ENCODE measurements at regions not wholly inside any gene's neighbourhood (a gene's known extent, or its start where the extent isn't known, plus 50 kb on each side); places are given as distances from the start of the nearest gene placed in this dataset.

DNA sequence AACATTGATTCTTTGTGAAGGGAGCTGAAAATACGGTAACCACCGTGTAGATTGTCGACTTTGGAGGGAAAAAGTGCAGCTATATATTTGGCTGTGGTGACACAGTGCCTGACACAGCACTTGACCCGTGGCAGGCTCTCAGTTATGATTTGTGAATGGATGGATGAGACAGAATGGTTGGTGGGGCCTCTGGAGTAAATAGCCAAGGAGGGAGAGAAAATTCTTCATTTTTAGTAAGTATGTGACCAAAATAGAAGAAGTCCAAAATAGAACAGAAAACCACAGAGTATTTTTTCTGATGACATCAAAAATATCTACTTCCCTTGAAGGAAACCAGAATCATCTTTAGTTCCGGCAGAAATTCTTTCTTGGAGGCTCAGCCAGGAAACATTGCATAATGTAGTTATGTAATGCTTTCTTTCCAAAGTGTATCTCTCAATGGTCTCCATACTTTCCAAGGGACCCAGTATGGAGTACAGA, 82.0 kb upstream of the WSCD2 start:
- CTCF ChIA-PET: no interaction called here
- BruUV-seq (replicated peaks): no TSS peak
- DNase-seq (ENCODE audit: low read depth, low spot score) (no peak), ATAC-seq (no peak)
- Histone ChIP-seq H3K9me2 (ENCODE audit: insufficient read depth) (no peaks in the 10 kb centered on the region), H3K79me2 (ENCODE audit: insufficient read depth, low read length) (no peaks in the 10 kb centered on the region), H3K27ac (ENCODE audit: low read depth, low read length) (no peak overlapping the region), H2AFZ (ENCODE audit: low read depth, low read length, poor library complexity, severe bottlenecking) (no peak overlapping the region), H3K4me3 (replicated peaks in 1 of 2; ENCODE audit: low read depth in 1 of 2, low read length in 2 of 2) (no peak overlapping the region), H3K27me3 (ENCODE audit: insufficient read depth, low read length) (peaks cover 64% of the 10 kb centered on the region), H3K9ac (ENCODE audit: low read length) (no peak overlapping the region), H3K9me3 (ENCODE audit: control insufficient read depth in 1 of 2, insufficient read depth in 1 of 2, low read depth in 1 of 2, low read length in 2 of 2) (no peaks in the 10 kb centered on the region), H3K4me1 (ENCODE audit: control insufficient read depth in 1 of 2, insufficient read depth in 2 of 2, low read length in 2 of 2) (no peaks in the 10 kb centered on the region), H4K20me1 (ENCODE audit: insufficient read depth) (no peaks in the 10 kb centered on the region), H3K36me3 (ENCODE audit: control insufficient read depth in 1 of 2, insufficient read depth in 2 of 2, low read length in 2 of 2) (no peaks in the 10 kb centered on the region), H3K4me2 (ENCODE audit: low read length) (no peak overlapping the region)
- RAD21 ChIA-PET (ENCODE audit: low non-redundant PET in 1 of 2, low total read pairs in 2 of 2, uncharacterized antibody in 2 of 2, unreplicated experiment in 2 of 2): no interaction called here
- TF ChIP-seq EZH2phosphoT487 (IDR thresholded peaks at IDR 0.05; ENCODE audit: borderline replicate concordance): no peak
- TF ChIP-seq ELF1 (IDR thresholded peaks at IDR 0.05; ENCODE audit: borderline replicate concordance, low read depth): no peak
- no peak for TF ChIP-seq CBX3 (IDR thresholded peaks at IDR 0.05; ENCODE audit: low read depth)
- TF ChIP-seq ZFX (IDR thresholded peaks at IDR 0.05): no peak
- no peak for TF ChIP-seq CTCF (IDR thresholded peaks at IDR 0.05 in 2 of 3, conservative IDR thresholded peaks at IDR 0.05 in 1 of 3; ENCODE audit: borderline replicate concordance in 1 of 3, insufficient read depth in 1 of 3, low read depth in 2 of 3, low read length in 2 of 3)
- TF ChIP-seq SIN3A (IDR thresholded peaks at IDR 0.05; ENCODE audit: low read depth): no peak
- no peak for TF ChIP-seq CEBPB (IDR thresholded peaks at IDR 0.05; ENCODE audit: low read depth)
- TF ChIP-seq TCF7L2 (IDR thresholded peaks at IDR 0.05; ENCODE audit: borderline replicate concordance, extremely low read depth, insufficient read depth, insufficient read length): no peak
- no peak for TF ChIP-seq POLR2A (IDR thresholded peaks at IDR 0.05; ENCODE audit: borderline replicate concordance, extremely low read depth, insufficient read depth, insufficient read length)
- TF ChIP-seq, protein P1, sequence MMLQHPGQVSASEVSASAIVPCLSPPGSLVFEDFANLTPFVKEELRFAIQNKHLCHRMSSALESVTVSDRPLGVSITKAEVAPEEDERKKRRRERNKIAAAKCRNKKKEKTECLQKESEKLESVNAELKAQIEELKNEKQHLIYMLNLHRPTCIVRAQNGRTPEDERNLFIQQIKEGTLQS (IDR thresholded peaks at IDR 0.05): no peak
- no peak for TF ChIP-seq ZNF274 (IDR thresholded peaks at IDR 0.05; ENCODE audit: low read depth, low read length)
- no peak for TF ChIP-seq EGR1 (IDR thresholded peaks at IDR 0.05; ENCODE audit: low read depth)
- TF ChIP-seq YY1 (IDR thresholded peaks at IDR 0.05; ENCODE audit: extremely low read depth, insufficient replicate concordance, low read depth, low read length): no peak
- TF ChIP-seq JUND (IDR thresholded peaks at IDR 0.05): no peak
- intact Hi-C loops (cut with micrococcal nuclease): no loop called here
- POLR2A ChIA-PET: no interaction called here

All from HCT116 (cell line).